NK-92 treated with Interleukin-12 subunit alpha and Interleukin-12 subunit beta, amount 100 ng/mL, for 24 hours (cell line): ENCODE measurements at regions not wholly inside any gene's neighbourhood (a gene's known extent, or its start where the extent isn't known, plus 50 kb on each side); places are given as distances from the start of the nearest gene placed in this dataset.
"Not testable (repeated sequence)": the region's sequence is repeated elsewhere in the genome, so short reads cannot be mapped to it uniquely, and the experiment has no call there.

Experiments
- DNase-seq: peaks from one replicate; lab custom pipeline; 2025; lab: John Stamatoyannopoulos, UW

DNA sequence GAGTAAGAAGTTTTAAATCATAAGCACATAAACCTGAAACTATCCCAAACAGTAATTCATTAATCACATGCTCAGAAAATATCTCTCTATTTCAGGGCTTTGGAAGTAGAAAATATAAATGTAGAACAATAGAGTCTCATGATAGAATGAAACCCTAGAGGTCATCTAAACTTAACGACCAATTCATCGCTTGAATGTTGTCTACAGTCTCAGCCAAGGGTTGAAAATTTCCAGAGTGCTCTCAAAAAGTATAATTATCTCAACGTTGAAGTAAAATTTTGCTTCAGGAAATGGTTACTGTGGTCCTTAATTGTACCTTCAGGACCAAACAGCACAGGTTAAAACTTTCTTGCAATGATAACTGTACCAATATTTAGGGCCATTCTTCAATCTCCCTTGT, 1053.6 kb upstream of the SEL1L start:
- DNase-seq: no peak

GRCh38 chr14:82595466-82595865, 1061.8 kb upstream of the SEL1L start:
- no peak for DNase-seq

DNA sequence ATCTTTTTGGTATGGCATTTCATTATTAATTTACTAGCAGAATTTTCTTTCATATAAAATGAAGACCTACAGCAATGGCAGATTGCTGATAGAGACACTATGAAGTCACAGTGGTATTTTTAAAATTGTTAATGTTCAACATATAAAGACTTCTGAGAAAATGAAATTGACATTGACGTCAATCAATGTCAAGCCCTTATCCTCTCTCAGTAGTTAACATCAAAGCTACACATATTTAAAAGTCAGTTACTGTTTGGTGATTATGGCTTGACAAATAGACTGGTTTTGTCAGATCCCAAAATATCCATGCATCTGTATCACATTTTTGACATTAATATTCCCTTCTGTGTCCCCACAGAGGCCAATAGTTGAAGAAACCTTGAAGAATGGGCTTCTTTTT, 1069.1 kb upstream of the SEL1L start:
- no peak for DNase-seq

- no peak for DNase-seq
Measured at GRCh38 chr14:82604819-82605218, 1071.2 kb upstream of the SEL1L start.

GRCh38 chr14:82621881-82622450, 1088.3 kb upstream of the SEL1L start:
- no peak for DNase-seq

- no peak for DNase-seq
Measured at GRCh38 chr14:82626156-82627066, 1092.8 kb upstream of the SEL1L start.

- DNase-seq: no peak
Measured at GRCh38 chr14:82635915-82636314, 1102.3 kb upstream of the SEL1L start.

- no peak for DNase-seq
Measured at GRCh38 chr14:82636426-82636825, 1102.8 kb upstream of the SEL1L start.

- DNase-seq: no peak
Measured at GRCh38 chr14:82641050-82641540, 1107.4 kb upstream of the SEL1L start.

DNA sequence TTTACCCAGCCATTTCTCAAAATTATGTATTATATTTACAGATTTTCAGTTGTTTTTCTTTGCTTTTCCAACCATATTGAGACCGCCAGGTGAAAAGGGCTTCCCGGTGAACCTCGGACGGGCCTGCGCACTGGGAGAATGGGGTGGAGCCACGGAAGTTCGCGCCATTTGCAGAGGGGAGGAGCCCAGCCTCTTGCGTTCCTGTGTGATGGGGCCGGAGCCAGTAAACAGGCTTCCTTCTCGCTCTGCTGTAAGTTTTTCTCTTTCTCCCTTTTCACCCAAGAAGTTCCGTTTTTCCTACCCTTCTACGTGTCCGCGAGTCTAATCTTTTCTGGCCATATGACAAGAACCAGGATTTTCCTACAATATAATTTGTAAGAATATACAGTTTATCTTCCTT, 1108.8 kb upstream of the SEL1L start:
- no peak for DNase-seq

DNA sequence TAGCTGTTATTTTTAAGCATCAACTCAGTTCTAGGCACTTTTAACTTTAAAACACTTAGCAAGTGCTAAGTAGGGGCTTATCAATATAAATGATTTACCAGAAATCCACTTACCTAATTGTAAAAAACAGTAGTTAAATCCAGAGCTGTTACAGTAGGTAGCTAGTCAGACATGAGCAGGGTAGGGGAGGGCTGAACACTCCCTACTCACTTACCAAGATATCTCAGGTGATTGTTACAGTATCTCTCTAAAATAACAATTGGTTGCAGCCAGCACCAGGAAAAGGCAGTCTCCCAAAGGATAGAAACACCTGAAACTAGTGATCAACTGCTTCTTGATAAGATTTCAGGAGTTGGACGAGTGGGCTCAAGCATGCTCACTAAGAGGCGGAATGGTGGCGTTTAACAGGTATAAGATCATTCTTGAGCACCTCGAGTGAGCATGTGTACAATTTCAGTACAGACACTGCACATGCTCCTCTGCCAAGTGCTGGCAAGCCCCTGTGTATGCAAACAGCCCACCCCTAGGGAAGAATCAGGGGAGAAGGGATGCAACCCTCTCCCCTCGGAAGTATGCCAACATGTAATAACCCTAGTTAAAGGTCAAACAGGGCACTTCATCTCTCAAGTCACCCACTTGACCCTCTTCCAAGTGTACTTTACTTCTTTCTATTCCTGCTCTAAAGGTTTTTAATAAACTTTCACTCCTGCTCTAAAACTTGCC, 1113.6 kb upstream of the SEL1L start:
- DNase-seq: no peak

DNA sequence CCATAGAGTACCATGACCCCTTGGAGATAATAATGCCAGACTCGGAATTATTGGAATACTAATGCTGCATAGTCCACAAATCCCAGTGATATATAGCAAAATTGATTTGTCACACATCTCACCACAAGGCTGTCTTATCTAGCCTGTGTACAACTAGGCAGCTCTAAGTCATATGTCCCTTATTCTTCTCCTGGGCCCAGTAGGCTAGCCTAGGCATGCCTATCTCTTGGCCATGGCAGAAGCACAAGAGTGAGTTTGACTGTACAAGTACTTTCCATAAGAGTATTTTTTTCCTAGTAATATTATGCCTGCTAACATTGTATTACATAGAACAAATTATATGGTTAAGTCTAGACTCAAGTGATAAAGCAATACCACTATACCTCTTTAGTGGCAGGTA, 1122.1 kb upstream of the SEL1L start:
- DNase-seq: no peak

DNA sequence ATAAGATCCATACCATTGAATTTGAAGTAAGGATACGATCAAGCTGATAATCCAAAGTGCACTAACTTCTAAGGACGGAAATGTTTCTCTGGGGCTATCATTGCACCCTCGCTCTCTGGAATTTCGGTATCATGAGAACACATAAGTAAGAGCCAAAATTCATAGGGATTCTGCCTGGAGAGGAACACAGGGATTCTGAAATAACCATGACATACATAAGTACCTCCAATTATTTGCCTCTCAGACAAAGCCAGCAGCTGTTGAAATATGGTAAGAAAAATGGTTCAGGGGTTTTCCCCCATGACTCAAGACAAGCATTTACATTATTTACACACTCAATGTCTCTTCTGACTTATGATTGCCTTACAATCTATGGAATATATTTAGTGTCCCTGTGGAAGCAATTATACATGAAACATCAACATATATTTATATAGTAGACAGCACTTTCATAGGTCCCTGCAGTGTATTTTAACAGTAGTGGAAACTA, 1123.6 kb upstream of the SEL1L start:
- DNase-seq: no peak

- DNase-seq: no peak
Measured at GRCh38 chr14:82661258-82661657, 1127.6 kb upstream of the SEL1L start.

GRCh38 chr14:82667006-82667405, 1133.4 kb upstream of the SEL1L start:
- no peak for DNase-seq

GRCh38 chr14:82667501-82667900, 1133.8 kb upstream of the SEL1L start:
- no peak for DNase-seq

DNA sequence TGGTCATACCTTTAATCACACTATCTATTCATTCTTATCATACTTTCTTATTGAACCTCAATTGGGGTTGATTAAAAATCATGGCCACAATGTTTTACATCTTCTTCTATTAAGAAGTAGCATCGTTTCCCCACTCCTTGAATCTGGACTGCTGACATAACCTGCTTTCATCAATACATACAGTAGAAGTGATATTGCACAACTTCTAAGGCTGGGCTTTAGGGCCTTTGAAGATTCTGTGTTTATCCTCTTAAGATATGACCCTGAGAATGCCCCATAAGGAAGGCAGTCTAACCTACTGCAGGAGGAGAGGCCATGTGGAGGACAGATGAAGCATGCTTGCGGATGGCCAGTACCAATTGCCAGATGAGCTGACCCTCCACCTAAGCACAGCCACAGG, 1142.8 kb upstream of the SEL1L start:
- DNase-seq: no peak

GRCh38 chr14:82689948-82690347, 1156.3 kb upstream of the SEL1L start:
- no peak for DNase-seq

- not testable (repeated sequence) for DNase-seq
Measured at GRCh38 chr14:82691191-82691590, 1157.5 kb upstream of the SEL1L start.

DNA sequence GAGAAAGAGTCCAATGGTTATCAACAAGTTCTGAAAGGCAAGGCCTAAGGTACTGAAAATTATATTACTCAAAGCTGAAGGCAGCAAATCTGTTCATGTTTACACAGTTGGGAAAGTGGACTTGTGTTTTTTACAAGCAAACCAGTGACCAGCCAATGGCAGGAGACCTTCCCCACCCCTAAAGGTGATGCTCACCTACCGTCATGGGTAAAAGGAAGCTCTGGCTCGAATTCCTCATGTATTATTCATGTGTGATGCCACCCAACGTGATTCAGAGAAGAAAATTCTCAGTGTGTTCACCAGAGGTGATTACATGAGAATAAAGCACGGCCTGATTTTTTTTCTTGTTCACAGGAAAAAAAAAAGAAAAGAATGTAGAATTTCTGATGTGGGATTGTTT, 1161.2 kb upstream of the SEL1L start:
- no peak for DNase-seq

DNA sequence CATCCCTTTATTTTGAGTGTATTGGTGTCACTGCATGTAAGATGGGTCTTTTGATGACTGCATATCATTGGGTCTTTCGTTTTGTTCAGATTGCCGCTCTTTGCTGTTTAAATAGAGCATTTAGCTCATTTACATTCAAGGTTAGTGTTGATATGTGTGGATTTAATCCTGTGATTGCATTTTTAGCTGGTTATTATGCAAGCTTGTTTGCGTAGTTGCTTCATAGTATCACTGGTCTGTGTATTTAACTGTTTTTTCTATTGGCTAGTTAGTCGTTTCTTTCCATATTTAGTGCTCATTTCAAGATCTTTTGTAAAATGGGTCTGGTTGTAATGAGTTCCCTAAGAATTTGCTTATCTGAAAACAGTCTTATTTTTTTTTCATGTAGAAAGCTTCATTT, 1170.6 kb upstream of the SEL1L start:
- DNase-seq: no peak

- peak; percentile 11 for DNase-seq
Measured at GRCh38 chr14:82710267-82710841, 1176.7 kb upstream of the SEL1L start.
